ENCODE measurements at regions not wholly inside any gene's neighbourhood (a gene's known extent, or its start where the extent isn't known, plus 50 kb on each side); places are given as distances from the start of the nearest gene placed in this dataset.

DNA sequence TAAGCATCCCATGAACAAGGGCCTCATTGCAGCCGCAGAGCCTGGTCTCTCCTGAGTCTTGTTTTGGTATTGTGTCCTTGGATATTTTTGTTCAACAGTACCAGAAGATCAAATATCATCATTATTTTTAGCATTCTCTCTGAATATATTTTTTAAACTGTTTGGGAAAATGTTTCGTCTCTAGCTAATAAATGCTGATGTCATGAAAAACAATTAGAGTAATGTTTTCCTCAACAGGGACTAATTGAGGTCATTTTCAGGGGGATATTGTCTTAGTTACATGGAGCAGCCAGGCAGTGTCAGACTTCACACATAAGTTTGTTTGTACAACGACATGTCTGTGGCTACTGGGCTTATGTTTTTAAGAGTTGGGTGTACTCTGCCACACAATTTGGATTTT is 805.3 kb upstream of the SOX9 start:
- no peak for DNase-seq

GRCh38 chr17:71316176-71316897 is 804.5 kb upstream of the SOX9 start:
- DNase-seq = no peak

GRCh38 chr17:71320009-71320796 is 800.6 kb upstream of the SOX9 start:
- no peak for DNase-seq

GRCh38 chr17:71325117-71325516 is 795.7 kb upstream of the SOX9 start:
- DNase-seq = no peak

DNA sequence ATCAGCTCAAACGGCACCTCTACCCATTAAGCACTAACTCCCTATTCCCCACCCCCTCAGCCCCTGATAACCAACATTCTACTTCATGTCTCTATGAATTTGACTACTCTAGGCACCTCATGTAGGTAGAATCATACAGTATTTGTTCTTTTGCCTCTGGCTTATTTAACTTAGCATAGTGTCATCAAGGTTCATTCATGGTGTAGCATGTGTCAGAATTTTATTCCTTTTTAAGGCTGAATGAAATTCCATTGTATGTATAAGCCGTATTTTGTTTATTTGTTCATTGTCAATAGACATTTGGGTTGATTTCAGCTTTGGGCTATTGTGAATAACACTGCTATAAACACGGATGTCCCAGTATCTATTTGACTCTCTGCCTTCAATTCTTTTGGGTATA is 794.9 kb upstream of the SOX9 start:
- DNase-seq = no peak

DNA sequence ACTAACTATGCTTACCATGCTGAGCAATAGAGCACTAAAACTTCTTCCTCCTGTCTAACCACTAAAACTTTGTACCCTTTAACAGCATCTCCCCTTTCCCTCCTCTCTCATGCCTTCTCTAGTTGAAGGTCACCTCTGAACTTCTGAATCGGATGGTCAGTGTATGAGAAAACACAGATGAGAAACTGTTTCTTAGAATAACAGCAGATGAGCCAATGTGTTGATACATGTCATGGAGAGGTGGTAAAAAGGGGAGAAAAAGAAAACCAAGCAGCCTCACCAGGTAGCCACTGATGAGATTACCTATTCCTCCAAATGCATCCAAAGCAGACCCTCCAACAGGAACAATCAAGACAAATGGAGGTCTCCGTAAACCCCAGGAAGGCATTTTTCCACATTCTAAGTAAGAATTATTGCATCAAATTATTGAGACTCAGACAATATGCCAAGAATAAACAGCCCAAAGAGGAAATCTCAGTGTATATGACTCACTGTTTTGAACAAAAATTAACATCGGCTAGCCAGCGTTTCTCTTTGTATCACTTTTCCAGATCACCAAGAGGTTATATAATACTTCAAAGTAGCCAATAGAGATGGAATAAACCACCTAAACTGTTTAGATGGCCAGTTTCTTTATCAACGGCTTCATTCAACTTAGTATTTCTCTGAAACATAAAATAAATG is 793.3 kb upstream of the SOX9 start:
- no peak for DNase-seq

GRCh38 chr17:71329310-71330098 is 791.3 kb upstream of the SOX9 start:
- DNase-seq = no peak

- DNase-seq = no peak
These were observed 790.8 kb upstream of the SOX9 start for GRCh38 chr17:71330099-71330375.

GRCh38 chr17:71331754-71332325 is 789.0 kb upstream of the SOX9 start:
- DNase-seq = no peak

GRCh38 chr17:71334048-71334751 is 786.6 kb upstream of the SOX9 start:
- no peak for DNase-seq

GRCh38 chr17:71335212-71335611 is 785.6 kb upstream of the SOX9 start:
- no peak for DNase-seq

GRCh38 chr17:71337938-71338337 is 782.9 kb upstream of the SOX9 start:
- no peak for DNase-seq

DNA sequence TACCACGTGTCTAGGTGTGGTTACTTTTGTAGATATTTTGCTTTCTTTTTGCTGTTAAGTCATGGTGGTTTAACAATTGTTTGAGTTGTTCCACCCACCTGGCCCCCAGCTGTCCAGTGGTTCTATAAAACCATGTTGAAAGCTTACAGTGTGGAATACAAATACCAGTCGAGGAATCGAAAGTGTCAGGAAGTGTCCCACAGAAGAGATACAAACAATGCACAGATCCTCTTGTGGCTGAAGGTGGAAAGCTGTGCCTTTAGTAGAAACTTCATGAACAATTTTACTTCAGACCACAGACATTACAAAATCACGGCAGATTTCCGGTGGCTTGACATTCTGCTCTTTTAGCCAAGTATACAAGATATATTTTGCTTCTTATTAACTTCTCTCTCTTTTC is 782.4 kb upstream of the SOX9 start:
- no peak for DNase-seq

GRCh38 chr17:71339206-71339605 is 781.6 kb upstream of the SOX9 start:
- DNase-seq = no peak

- no peak for DNase-seq
These were observed 778.1 kb upstream of the SOX9 start for GRCh38 chr17:71342737-71343136.

DNA sequence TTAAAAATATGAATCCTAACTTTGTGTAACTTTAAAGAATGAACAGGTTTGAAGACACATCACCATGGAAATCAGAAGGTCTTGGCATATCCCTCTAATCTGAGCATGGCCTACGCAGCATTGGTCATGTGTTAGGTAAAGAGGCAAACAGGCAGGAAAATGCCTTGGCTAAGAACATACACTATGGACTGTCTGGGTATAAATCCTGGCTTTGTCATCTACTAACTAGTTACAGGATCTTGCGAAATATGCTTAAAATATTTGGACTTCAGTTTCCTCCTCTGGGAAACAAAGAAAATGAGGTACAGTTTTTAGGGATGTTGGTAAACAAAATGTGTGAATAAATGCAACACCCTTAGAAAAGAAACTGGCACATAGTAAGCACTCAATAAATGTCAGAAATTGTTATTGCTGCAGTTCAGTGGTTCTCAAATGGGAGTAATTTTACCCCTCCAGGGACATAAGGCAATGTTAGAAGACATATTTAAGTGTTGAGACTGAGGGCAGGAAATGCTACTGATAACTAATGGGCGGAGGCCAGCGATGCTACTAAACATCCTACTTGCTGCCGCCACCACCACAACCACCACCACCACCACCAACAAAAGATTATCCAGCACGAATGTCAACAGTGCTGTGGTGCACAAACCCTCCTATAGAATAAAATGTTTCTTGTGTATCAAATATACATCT is 770.8 kb upstream of the SOX9 start:
- DNase-seq = no peak

DNA sequence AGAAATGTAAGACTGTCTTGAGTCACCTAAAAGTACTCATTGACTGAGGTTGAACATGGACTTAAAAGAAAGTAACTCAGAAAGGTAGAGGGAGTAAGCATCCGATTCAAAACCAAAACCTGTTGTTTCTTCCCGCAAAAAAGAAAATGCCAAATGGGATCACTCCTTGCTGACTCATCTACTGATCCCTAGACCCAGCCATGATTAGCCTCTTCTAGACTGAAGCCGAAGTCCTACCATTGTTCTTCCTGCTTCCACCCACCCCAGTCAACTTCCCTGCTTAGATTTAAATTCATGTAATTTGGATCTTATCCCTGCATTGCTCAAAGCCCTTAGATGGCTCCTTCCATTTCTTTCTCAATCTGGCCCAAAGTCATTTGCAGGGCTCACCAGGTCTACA is 760.5 kb upstream of the SOX9 start:
- no peak for DNase-seq

GRCh38 chr17:71361656-71362450 is 759.0 kb upstream of the SOX9 start:
- DNase-seq = no peak

DNA sequence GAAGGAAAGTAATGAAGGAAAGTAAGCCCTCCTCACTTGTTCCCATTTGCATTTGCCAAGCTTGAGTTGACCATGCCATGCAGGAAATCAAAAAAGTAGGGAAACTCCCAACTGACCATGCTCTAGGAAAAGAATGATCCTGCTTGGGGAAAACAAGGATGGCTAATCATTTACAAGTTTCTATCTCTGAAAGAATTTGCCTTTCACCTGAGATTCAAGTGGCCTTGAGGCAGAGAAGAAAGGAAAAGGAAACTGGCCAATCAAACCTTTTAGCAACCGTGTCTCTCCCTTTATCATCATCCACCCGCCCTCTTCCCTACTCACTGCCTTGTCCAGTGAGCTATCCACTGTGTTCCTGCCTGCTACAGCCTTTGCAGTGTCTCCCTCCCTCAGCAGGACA is 757.2 kb upstream of the SOX9 start:
- DNase-seq = no peak

- no peak for DNase-seq
These were observed 749.0 kb upstream of the SOX9 start for GRCh38 chr17:71371809-71372208.

DNA sequence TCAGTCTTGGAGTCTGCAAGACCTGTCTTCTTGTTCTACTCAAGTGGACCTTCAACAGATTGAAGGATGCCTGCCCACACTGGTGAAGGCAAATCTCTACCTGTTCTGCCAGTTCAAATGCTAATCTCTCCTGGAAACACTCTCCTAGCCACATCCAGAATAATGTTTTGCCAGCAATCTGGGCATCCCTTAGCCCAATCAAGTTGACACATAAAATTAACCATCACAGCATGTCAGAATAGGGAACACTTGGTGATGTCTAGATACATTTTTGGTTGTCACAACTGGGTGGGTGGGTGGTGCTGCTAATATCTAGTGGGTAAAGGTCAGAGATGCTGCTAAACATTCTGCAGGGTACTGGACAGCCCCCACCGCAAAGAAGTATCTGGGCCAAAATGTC is 744.9 kb upstream of the SOX9 start:
- DNase-seq = no peak
